ENCODE measurements at regions not wholly inside any gene's neighbourhood (a gene's known extent, or its start where the extent isn't known, plus 50 kb on each side); places are given as distances from the start of the nearest gene placed in this dataset.

DNA sequence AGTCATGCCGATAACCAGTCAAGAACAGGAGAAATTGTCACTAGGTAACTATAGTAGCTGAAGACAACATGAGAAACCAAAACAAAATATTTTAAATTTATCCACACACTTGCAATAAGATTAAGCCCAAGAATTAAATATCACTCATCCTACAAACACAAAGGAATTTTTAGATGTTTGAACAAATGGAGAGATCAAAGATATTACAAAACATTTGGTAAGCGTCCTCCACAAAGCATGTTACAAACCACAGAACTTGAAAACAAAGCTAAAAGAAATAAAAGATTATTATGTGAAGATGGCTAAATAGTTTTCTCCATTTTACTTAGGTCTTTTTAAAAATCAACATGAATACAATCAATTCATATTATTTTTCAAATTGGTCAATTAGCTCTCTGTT, 631.9 kb upstream of the INTU start:
- TF ChIP-seq, protein P1, sequence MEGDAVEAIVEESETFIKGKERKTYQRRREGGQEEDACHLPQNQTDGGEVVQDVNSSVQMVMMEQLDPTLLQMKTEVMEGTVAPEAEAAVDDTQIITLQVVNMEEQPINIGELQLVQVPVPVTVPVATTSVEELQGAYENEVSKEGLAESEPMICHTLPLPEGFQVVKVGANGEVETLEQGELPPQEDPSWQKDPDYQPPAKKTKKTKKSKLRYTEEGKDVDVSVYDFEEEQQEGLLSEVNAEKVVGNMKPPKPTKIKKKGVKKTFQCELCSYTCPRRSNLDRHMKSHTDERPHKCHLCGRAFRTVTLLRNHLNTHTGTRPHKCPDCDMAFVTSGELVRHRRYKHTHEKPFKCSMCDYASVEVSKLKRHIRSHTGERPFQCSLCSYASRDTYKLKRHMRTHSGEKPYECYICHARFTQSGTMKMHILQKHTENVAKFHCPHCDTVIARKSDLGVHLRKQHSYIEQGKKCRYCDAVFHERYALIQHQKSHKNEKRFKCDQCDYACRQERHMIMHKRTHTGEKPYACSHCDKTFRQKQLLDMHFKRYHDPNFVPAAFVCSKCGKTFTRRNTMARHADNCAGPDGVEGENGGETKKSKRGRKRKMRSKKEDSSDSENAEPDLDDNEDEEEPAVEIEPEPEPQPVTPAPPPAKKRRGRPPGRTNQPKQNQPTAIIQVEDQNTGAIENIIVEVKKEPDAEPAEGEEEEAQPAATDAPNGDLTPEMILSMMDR (IDR thresholded peaks at IDR 0.05 in 4 of 5, conservative IDR thresholded peaks at IDR 0.05 in 1 of 5) = no peak
- no peak for TF ChIP-seq POLR2A (IDR thresholded peaks at IDR 0.05)
